LNCAP (cell line): ENCODE measurements at regions not wholly inside any gene's neighbourhood (a gene's known extent, or its start where the extent isn't known, plus 50 kb on each side); places are given as distances from the start of the nearest gene placed in this dataset.

Source experiments
- TF ChIP-seq, protein P1 (sequence below): fragments of 450-650 bp; IDR thresholded peaks from 2 replicates; pipeline ENCODE4 v1.5.1; 2017; ENCODE audit warnings: mild to moderate bottlenecking

DNA sequence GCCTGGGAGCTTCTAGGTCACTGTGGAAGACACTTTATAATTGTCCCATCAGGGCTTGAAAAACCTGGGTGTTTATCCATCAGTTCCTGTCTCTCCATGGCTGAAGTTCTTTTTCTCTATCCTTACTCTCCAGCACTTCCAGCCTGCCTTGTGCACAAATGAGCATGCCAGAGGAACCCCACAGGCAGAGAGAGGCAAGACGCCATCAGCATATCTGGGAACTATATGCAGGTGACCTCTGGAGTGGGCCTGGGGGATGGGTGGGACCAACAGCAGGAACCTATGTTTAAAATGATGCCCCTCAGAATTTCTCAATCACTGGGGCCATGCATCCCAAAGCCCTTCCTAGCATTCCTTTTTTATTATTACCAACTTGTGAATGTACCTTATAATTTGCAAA, 156.2 kb upstream of the PARD3B start:
- TF ChIP-seq, protein P1, sequence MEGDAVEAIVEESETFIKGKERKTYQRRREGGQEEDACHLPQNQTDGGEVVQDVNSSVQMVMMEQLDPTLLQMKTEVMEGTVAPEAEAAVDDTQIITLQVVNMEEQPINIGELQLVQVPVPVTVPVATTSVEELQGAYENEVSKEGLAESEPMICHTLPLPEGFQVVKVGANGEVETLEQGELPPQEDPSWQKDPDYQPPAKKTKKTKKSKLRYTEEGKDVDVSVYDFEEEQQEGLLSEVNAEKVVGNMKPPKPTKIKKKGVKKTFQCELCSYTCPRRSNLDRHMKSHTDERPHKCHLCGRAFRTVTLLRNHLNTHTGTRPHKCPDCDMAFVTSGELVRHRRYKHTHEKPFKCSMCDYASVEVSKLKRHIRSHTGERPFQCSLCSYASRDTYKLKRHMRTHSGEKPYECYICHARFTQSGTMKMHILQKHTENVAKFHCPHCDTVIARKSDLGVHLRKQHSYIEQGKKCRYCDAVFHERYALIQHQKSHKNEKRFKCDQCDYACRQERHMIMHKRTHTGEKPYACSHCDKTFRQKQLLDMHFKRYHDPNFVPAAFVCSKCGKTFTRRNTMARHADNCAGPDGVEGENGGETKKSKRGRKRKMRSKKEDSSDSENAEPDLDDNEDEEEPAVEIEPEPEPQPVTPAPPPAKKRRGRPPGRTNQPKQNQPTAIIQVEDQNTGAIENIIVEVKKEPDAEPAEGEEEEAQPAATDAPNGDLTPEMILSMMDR = no peak

GRCh38 chr2:204389856-204390255, 155.4 kb upstream of the PARD3B start:
- TF ChIP-seq, protein P1 = no peak

GRCh38 chr2:204395539-204395938, 149.7 kb upstream of the PARD3B start:
- TF ChIP-seq, protein P1 = no peak

DNA sequence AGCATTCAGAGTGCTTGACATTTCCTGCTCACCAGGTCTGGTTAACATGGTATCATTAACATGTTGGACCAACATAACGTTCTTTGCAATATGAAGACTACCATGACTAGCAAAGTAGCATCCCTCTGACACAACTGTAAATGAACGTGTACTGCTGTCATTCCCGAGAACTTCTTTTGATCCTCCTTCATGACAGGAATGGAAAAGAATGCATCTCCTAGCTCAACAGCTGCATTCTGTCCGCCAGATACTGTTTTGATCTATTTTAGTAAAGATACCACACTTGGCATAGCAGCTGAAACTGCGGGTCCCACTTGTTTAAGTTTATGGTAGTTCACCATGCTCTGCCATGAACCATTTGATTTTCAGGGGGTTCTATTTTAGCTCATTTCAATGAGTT, 144.2 kb upstream of the PARD3B start:
- TF ChIP-seq, protein P1 = no peak

GRCh38 chr2:204407204-204408014, 137.9 kb upstream of the PARD3B start:
- TF ChIP-seq, protein P1 = no peak

DNA sequence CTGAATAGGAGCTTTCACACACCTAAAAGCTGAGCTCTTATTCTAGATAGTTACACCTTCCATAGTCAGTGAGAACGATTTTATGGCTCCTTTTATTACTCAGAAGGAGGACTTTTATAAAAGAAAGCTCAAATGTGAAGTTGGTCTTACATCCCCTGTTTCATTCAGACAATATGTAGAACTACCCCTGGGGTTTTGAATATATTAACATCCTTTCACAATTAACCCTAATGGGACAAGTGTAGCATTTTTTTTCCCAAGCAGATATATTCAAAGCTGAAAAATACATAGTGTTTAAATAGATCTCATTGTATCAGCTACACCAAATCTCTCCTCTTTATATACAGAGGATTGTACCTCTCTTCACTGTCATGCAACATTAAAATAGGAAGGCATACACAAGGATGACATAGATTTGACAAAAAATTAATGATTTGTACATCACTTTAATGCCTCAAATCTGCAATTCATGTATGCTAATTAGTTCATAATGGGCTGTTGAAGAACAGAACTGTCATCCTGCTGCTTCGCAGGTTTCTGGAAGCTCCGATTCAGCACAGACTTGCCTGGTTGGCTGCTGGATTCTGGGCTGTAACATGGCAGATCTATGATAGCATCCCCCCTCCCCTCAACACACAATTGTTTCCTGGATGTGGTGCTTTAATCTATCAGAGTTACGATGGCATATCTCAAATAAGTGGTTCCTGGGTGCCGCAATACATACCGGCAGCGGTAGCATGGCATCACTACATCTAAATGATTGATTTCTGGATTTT, 129.7 kb upstream of the PARD3B start:
- TF ChIP-seq, protein P1 = no peak

DNA sequence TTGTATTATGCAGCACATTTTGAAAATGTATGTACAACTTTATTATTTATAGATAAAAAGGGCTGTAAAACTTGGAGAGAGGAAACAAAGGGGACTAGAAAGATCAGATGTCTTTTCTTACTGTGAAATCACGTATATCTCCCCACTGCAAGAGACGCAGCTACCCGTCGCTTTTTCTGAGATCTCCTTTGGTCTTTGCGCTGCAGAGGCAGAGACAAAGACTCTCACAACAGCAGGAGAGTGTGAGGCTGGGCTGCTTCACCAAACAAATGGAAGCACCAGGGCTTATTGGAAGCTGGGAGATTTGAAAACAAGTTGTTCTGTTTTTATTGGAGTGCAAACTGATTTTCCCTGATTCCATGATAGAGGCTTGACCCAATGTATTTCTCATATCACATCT, 129.0 kb upstream of the PARD3B start:
- TF ChIP-seq, protein P1 = no peak
